Osteoblast (primary cell): ENCODE measurements at regions not wholly inside any gene's neighbourhood (a gene's known extent, or its start where the extent isn't known, plus 50 kb on each side); places are given as distances from the start of the nearest gene placed in this dataset.

Experiments
- DNase-seq: peaks from one replicate; pipeline ENCODE4 v3.0.0; 2011; ENCODE audit warnings: low spot score, mixed read lengths; ENCODE audit not compliant: insufficient read length; ENCODE audit errors: missing footprints
- H2AFZ ChIP-seq: 2 replicates; pipeline ENCODE4 v1.6.0; 2011; ENCODE audit warnings: mild to moderate bottlenecking, low read length
- H3K27ac ChIP-seq: 2 replicates; pipeline ENCODE4 v1.5.1; 2011; ENCODE audit warnings: mild to moderate bottlenecking, low read depth, low read length, moderate library complexity
- H3K27me3 ChIP-seq: 2 replicates; pipeline ENCODE4 v1.6.0; 2012; ENCODE audit warnings: mild to moderate bottlenecking, control low read depth, inconsistent platforms, low read length, moderate library complexity; ENCODE audit not compliant: insufficient read depth
- H3K36me3 ChIP-seq: 2 replicates; pipeline ENCODE4 v1.5.1; 2011; ENCODE audit warnings: mild to moderate bottlenecking, low read length, control low read depth, moderate library complexity; ENCODE audit not compliant: insufficient read depth
- H3K4me1 ChIP-seq: 2 replicates; pipeline ENCODE4 v1.5.1; 2011; ENCODE audit warnings: mild to moderate bottlenecking, low read length, control low read depth, moderate library complexity; ENCODE audit not compliant: insufficient read depth
- H3K4me2 ChIP-seq: 2 replicates; pipeline ENCODE4 v1.6.0; 2011; ENCODE audit warnings: mild to moderate bottlenecking, low read length; ENCODE audit not compliant: insufficient read depth
- H3K4me3 ChIP-seq: fragments of 200-600 bp; sonication (generic); 3 replicates; pipeline ENCODE4 v1.5.1; 2012; ENCODE audit warnings: mild to moderate bottlenecking, low read length, inconsistent platforms; ENCODE audit not compliant: insufficient read depth
- H3K79me2 ChIP-seq: 2 replicates; pipeline ENCODE4 v1.6.0; 2012; ENCODE audit warnings: mild to moderate bottlenecking, low read length, control low read depth, inconsistent platforms; ENCODE audit not compliant: insufficient read depth
- H3K9me3 ChIP-seq: 2 replicates; pipeline ENCODE4 v1.5.1; 2011; ENCODE audit warnings: low read depth, low read length, control low read depth
- H4K20me1 ChIP-seq: 2 replicates; pipeline ENCODE4 v1.6.0; 2012; ENCODE audit warnings: mild to moderate bottlenecking, low read length, control low read depth; ENCODE audit not compliant: insufficient read depth
- CTCF ChIP-seq: IDR thresholded peaks from 2 replicates; pipeline ENCODE4 v1.5.1; 2011; ENCODE audit warnings: mild to moderate bottlenecking, low read depth, low read length, moderate library complexity; ENCODE audit errors: extremely low read depth

GRCh38 chr11:90756617-90757016, 533.8 kb upstream of the CHORDC1 start:
- no peak overlapping the region for H3K4me3 ChIP-seq
- no peak overlapping the region for H3K27ac ChIP-seq
- H3K27me3 ChIP-seq, result no peaks in the 10 kb centered on the region
- H2AFZ ChIP-seq, result no peak overlapping the region
- no peak overlapping the region for H3K4me2 ChIP-seq
- no peaks in the 10 kb centered on the region for H3K4me1 ChIP-seq
- no peak for DNase-seq
- no peak for TF ChIP-seq CTCF
- no peaks in the 10 kb centered on the region for H3K9me3 ChIP-seq
- H4K20me1 ChIP-seq, result no peaks in the 10 kb centered on the region
- no peaks in the 10 kb centered on the region for H3K79me2 ChIP-seq
- no peaks in the 10 kb centered on the region for H3K36me3 ChIP-seq

GRCh38 chr11:90753546-90753945, 530.7 kb upstream of the CHORDC1 start:
- DNase-seq, result no peak
- Histone ChIP-seq H3K4me3 (no peak overlapping the region), H2AFZ (no peak overlapping the region), H4K20me1 (no peaks in the 10 kb centered on the region), H3K4me2 (no peak overlapping the region), H3K4me1 (no peaks in the 10 kb centered on the region), H3K27me3 (no peaks in the 10 kb centered on the region), H3K9me3 (no peaks in the 10 kb centered on the region), H3K79me2 (no peaks in the 10 kb centered on the region), H3K27ac (no peak overlapping the region), H3K36me3 (no peaks in the 10 kb centered on the region)
- TF ChIP-seq CTCF, result no peak

- H3K27me3 ChIP-seq, result no peaks in the 10 kb centered on the region
- no peak overlapping the region for H3K27ac ChIP-seq
- TF ChIP-seq CTCF, result no peak
- H3K9me3 ChIP-seq, result no peaks in the 10 kb centered on the region
- H3K4me2 ChIP-seq, result no peak overlapping the region
- no peak for DNase-seq
- H3K4me1 ChIP-seq, result no peaks in the 10 kb centered on the region
- no peaks in the 10 kb centered on the region for H3K36me3 ChIP-seq
- H2AFZ ChIP-seq, result no peak overlapping the region
- H3K4me3 ChIP-seq, result no peak overlapping the region
- H4K20me1 ChIP-seq, result no peaks in the 10 kb centered on the region
- H3K79me2 ChIP-seq, result no peaks in the 10 kb centered on the region
Measured at GRCh38 chr11:90747057-90747456, 524.2 kb upstream of the CHORDC1 start.

GRCh38 chr11:90744169-90744568, 521.3 kb upstream of the CHORDC1 start:
- Histone ChIP-seq H3K4me2 (no peak overlapping the region), H4K20me1 (no peaks in the 10 kb centered on the region), H3K79me2 (no peaks in the 10 kb centered on the region), H3K9me3 (no peaks in the 10 kb centered on the region), H3K27me3 (no peaks in the 10 kb centered on the region), H2AFZ (no peak overlapping the region), H3K27ac (no peak overlapping the region), H3K4me1 (no peaks in the 10 kb centered on the region), H3K4me3 (no peak overlapping the region), H3K36me3 (no peaks in the 10 kb centered on the region)
- DNase-seq, result no peak
- TF ChIP-seq CTCF, result no peak
